ENCODE measurements at regions not wholly inside any gene's neighbourhood (a gene's known extent, or its start where the extent isn't known, plus 50 kb on each side); places are given as distances from the start of the nearest gene placed in this dataset.
"Not testable (repeated sequence)": the region's sequence is repeated elsewhere in the genome, so short reads cannot be mapped to it uniquely, and the experiment has no call there.

DNA sequence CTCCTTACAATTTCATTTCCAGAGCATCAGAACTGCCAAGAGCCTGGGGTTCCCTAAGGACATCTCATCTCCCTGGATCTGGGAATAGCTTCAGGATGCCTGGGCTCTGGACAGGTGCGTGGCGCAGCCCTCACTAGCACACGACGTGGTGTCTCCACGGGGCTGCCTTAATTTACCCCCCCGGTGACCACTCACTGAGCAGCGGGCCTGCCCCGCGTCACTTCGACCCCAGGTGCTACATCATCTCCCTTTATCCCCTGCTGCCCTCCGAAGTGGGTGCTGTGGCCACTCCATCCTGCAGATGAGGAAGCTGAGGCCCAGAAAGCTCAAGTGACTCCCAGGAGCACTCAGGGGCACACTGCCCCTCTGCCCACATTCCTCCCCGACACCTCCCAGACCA, 177.8 kb upstream of the SFSWAP start:
- no peak for DNase-seq

- DNase-seq = no peak
Measured at GRCh38 chr12:131535779-131536178, 175.1 kb upstream of the SFSWAP start.

DNA sequence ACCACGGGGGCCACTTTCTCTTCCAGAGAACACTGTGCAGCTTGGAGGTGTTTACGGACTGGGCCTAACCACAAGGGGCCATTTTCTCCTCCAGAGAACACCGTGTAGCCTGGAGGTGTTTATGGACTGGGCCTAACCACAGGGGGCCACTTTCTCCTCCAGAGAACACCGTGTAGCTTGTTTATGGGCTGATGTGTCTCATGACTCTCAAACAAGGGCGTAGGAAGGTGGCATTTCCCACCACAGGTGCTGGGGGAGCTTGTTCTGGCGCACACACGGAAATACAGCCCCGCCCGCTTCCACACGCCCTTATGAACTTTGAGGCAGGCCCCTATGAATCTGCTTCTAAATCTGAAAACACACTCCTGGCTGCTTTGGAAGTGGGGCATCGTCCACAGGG, 174.6 kb upstream of the SFSWAP start:
- DNase-seq = no peak

- DNase-seq = no peak
Measured at GRCh38 chr12:131536766-131537165, 174.1 kb upstream of the SFSWAP start.

DNA sequence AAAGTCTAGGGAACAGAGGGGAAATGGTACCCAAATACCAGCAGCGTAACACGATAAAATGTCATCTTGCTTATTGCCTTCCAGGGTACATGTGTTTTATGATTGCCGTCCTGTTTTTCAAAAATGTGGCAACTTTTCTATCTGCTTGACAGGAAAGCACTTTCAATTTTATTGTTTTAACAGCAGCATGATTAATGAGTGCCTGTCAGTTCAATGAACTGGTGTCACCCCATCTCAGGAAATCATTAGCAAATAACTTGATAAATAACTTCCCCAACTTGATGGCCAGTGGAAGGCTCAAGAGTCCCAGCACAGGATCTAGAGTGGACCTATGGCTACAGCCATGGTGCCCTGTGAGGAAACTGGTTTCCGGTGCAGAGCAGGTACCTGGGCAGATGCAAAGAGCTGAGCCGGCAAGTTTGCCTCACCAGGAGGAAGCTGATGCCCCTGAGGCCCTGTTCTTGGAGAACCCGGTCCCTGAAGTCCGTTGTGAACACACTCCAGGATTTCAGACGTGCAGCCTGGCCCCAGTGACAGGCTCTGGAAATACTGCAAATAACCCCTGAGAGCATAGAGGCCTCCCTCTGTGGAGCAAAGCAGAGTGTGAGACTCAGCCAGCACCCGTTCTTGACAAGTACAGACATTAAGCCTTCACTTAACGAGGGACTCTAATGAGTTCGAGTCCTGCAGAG, 173.5 kb upstream of the SFSWAP start:
- no peak for DNase-seq

DNA sequence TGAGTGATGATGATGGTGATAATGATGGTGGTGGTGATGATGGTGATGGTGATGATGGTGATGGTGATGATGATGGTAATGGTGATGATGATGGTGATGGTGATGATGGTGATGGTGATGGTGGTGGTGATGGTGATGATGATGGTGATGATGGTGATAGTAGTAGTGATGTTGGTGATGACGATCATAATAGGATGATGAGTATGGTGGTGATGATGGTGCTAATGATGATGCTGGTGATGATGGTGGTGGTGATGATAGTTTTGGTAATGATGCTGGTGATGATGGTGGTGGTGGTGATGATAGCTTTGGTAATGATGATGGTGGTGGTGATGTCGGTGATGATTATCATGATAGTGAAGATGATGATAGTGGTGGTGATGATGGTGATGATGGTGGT, 171.5 kb upstream of the SFSWAP start:
- no peak for DNase-seq

- DNase-seq = no peak
Measured at GRCh38 chr12:131540138-131540623, 170.7 kb upstream of the SFSWAP start.

GRCh38 chr12:131541512-131541911, 169.4 kb upstream of the SFSWAP start:
- DNase-seq = not testable (repeated sequence)

DNA sequence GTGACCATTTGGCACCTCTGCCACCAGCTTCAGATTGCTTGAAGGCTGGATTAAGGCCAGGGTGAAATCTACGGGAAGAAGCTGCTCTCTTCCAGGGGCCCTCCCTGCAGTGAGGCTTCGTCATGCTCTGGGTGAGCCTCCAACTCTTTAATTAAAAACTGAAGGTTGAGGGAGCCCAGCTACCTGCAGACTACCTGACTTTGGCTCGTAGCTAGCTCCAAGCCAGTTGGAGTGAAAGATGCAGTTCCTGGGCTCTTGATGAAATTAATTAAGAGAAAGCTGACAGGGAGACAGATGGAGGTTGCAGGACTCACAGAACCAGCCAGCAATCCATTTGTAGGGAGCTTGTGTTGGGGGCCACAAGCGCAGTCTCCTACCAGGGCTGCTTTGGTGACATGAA, 168.5 kb upstream of the SFSWAP start:
- no peak for DNase-seq

DNA sequence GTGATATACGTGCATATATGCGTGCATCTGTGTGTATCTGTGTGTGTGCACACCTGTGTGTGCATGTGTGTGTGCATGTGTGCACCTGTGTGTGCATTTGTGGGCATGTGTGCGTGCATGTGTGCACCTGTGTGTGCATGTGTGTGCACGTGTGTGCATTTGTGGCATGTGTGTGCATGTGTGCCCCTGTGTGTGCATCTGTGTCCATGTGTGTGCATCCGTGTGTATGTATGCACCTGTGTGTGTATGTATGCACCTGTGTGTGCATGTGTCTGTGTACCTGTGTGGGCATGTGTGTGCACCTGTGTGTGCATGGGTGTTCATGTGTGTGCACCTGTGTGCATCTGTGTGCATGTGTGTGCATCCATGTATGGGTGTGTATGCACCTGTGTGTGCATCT, 167.8 kb upstream of the SFSWAP start:
- no peak for DNase-seq

DNA sequence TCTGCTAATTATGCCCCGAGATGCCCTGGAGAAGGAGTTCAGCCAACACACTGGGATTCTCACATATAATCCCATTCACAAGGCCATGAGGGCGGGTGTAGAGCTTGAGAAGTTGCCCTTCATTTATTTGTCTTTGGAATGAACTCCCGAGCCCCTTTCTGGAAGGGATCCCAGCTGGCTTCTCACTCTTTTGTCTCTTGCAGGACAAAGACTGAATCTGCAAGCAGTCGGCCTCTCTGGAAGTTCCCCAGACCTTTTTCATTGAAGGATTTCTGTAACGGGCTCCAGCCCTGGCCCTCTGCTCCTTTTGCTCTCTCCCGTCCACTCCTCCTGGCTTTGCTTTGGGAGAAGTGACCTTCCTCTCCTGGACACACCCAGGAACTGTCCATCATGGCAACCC, 163.3 kb upstream of the SFSWAP start:
- DNase-seq = no peak

DNA sequence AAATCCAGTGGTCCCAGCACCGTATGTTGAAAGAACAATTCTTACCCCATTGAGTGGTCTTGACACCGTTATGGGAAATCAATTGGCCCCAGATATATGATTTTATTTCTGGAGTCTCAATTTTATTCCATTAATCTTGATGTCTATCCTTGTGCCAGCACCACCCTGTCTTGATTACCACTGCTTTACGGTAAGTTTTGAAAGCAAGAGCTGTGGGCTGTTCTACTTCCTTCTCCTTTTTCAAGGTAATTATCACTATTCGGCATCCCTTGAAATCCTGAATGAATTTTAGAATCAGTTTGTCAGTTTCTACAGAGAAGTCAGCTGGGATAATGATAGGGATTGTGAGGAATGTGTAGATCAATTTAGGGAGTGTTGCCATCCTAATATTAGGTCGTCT, 160.8 kb upstream of the SFSWAP start:
- no peak for DNase-seq

DNA sequence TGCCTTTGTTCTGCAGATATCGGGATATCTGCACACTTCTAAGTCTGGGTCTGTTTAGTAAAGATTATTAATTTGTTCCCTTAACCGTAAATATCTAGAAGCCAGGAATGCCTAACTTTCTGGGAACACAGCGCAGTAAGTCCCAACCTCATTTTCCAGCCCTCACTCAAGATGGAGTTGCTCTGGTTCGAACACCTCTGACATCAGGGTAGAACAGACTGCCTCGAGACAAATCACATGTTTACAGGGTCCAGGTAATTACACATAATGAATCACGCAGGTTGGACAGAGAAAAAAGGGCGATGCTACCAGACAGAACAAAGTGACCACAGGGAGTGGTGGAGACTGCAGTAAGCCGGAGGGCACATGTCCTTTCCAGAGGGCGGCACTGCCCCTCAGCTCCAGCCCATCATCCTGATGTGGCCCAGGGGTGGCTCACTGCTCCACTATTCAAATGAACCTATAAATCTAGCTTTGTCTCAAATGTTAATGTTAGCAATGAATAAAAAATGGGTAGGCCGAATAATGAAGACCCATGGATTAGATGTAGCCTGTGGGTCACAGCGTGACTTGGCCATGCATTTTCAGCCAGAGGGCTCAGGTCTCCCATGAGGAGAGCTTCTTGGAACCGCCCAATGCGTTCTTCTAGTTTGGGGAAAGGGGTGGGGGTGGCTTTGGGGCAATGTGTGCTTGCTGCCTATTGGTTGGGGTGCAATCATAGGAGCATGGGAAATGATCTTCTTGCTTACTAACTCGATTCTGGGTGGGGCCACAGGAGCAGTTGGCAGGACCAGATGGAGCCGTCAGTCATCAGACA, 159.0 kb upstream of the SFSWAP start:
- no peak for DNase-seq

GRCh38 chr12:131552492-131552863, 158.4 kb upstream of the SFSWAP start:
- no peak for DNase-seq

GRCh38 chr12:131553096-131553777, 157.7 kb upstream of the SFSWAP start:
- DNase-seq = no peak

GRCh38 chr12:131555197-131555846, 155.6 kb upstream of the SFSWAP start:
- no peak for DNase-seq

- DNase-seq = no peak
Measured at GRCh38 chr12:131555866-131556265, 155.0 kb upstream of the SFSWAP start.

- no peak for DNase-seq
Measured at GRCh38 chr12:131557078-131557709, 153.7 kb upstream of the SFSWAP start.

DNA sequence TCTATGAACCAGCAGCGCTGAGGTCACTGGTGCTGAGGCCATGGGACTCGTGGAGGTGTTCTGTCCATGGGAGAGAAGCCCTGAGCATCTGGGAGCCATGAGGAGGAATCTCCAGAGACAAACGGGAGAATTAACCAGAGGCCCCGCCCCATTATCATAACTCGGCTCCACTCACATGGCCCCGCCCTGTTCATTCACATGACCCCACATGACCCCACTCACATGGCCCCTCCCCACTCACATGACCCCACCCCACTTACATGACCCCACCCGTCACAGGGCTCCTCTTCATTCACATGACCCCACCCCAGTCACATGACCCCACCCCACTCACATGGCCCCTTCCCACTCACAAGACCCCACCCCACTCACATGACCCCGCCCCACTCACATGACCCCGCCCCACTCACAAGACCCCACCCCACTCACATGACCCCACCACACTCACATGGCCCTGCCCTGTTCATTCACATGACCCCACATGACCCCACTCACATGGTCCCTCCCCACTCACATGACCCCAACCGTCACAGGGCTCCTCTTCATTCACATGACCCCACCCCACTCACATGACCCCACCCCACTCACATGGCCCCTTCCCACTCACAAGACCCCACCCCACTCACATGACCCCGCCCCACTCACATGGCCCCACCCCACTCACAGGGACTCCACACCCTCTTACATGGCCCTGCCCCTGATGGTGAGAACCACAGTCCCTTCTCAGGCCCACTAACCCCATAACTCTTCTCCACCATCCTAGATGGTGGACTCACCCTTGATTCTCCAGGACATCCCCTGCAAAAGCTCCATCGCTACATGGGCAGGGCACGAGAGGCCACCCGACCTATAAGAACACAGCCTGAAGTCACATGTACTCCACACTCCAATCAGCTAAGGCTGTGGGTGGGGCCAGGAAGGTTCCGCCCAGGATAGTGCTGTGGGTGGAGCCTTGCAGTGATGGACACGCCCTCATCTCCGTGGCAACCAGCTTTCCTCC, 151.1 kb upstream of the SFSWAP start:
- DNase-seq = peak; percentile 42

DNA sequence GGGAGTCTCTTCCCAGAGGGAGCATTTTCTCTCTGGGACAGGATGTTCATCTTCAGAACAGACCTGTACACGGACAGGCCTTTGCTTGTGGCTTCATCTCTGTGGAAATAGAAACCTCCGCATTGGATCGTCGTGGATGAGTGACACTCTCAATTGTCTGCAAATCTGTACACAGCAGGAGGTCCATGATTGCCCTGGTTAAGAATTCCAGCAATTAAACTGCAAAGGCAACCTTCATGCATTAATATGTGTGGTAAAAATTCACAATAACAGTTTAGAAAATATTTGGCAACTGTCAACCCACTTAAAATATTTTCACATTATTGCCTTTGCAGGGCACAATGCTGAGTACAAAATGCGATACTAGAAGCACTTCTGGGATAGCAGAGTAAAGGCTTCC, 149.8 kb upstream of the SFSWAP start:
- DNase-seq = peak; percentile 12

- DNase-seq = no peak
Measured at GRCh38 chr12:131561891-131562684, 148.8 kb upstream of the SFSWAP start.
